Liver (tissue), 8 donors: ENCODE measurements at regions not wholly inside any gene's neighbourhood (a gene's known extent, or its start where the extent isn't known, plus 50 kb on each side); places are given as distances from the start of the nearest gene placed in this dataset.

ENCODE experiments used
- DNase-seq: peaks from one replicate; pipeline ENCODE4 v3.0.0-alpha.2; 2017; ENCODE audit warnings: low spot score
- H3K27ac ChIP-seq, 2 donors: one replicate each; pipeline ENCODE4 v1.7.0; 2013; ENCODE audit warnings: inconsistent platforms in 2 of 2, low read length in 2 of 2, control low read depth in 1 of 2, low read depth in 1 of 2, mild to moderate bottlenecking in 1 of 2
- H3K27me3 ChIP-seq, 4 donors: one replicate each; pipeline versions ENCODE4 v1.6.1 to v1.7.0; 2013; ENCODE audit warnings: low read length in 3 of 4, inconsistent platforms in 1 of 4, mild to moderate bottlenecking in 1 of 4, moderate library complexity in 1 of 4; ENCODE audit not compliant: control insufficient read depth in 4 of 4, insufficient read depth in 4 of 4
- H3K36me3 ChIP-seq, 4 donors: one replicate each; pipeline versions ENCODE4 v1.6.1 to v1.7.0; 2013; ENCODE audit warnings: low read length in 3 of 4, mild to moderate bottlenecking in 3 of 4, low read depth in 1 of 4, moderate library complexity in 1 of 4; ENCODE audit not compliant: control insufficient read depth in 4 of 4, insufficient read depth in 3 of 4
- H3K4me1 ChIP-seq, 4 donors: one replicate each; pipeline versions ENCODE4 v1.6.1 to v1.7.0; 2013; ENCODE audit warnings: low read length in 3 of 4, mild to moderate bottlenecking in 3 of 4, moderate library complexity in 1 of 4; ENCODE audit not compliant: control insufficient read depth in 4 of 4, insufficient read depth in 4 of 4
- H3K4me3 ChIP-seq, 3 donors: one replicate each; pipeline versions ENCODE4 v1.6.1 to v1.7.0; 2013; ENCODE audit warnings: low read length in 3 of 3, control low read depth in 1 of 3, low read depth in 1 of 3, mild to moderate bottlenecking in 1 of 3
- H3K9ac ChIP-seq, 2 donors: one replicate each; pipeline ENCODE4 v1.7.0; 2013; ENCODE audit warnings: low read length in 2 of 2, mild to moderate bottlenecking in 2 of 2, moderate library complexity in 2 of 2, control low read depth in 1 of 2, low read depth in 1 of 2
- H3K9me3 ChIP-seq, 4 donors: one replicate each; pipeline versions ENCODE4 v1.6.1 to v1.7.0; 2013; ENCODE audit warnings: low read length in 3 of 4; ENCODE audit not compliant: control insufficient read depth in 4 of 4
- FOXA1 ChIP-seq: IDR thresholded peaks from 2 replicates; pipeline ENCODE4 v1.6.1; 2016; ENCODE audit warnings: antibody characterized with exemption
- FOXA2 ChIP-seq: IDR thresholded peaks from 2 replicates; pipeline ENCODE4 v1.6.1; 2016; ENCODE audit warnings: antibody characterized with exemption
- GABPA ChIP-seq, 2 donors: IDR thresholded peaks in 1 of 2; conservative IDR thresholded peaks in 1 of 2; 2 replicates each; pipeline ENCODE4 v1.6.1; 2016; ENCODE audit warnings: antibody characterized with exemption in 2 of 2, mild to moderate bottlenecking in 1 of 2, moderate library complexity in 1 of 2
- HNF4A ChIP-seq, 2 donors: conservative IDR thresholded peaks; 2 replicates each; pipeline ENCODE4 v1.6.1; 2016; ENCODE audit warnings: antibody characterized with exemption in 2 of 2, mild to moderate bottlenecking in 2 of 2
- HNF4G ChIP-seq: IDR thresholded peaks from 2 replicates; pipeline ENCODE4 v1.6.1; 2016; ENCODE audit warnings: antibody characterized with exemption
- NR2F2 ChIP-seq: IDR thresholded peaks from 2 replicates; pipeline ENCODE4 v1.6.1; 2016; ENCODE audit warnings: antibody characterized with exemption
- RAD21 ChIP-seq, 2 donors: IDR thresholded peaks; 2 replicates each; pipeline ENCODE4 v1.6.1; 2016; ENCODE audit warnings: antibody characterized with exemption in 2 of 2, mild to moderate bottlenecking in 2 of 2
- RXRA ChIP-seq, 2 donors: IDR thresholded peaks; 2 replicates each; pipeline ENCODE4 v1.6.1; 2017 to 2018; ENCODE audit warnings: antibody characterized with exemption in 2 of 2, mild to moderate bottlenecking in 1 of 2
- SP1 ChIP-seq: IDR thresholded peaks from 2 replicates; pipeline ENCODE4 v1.6.1; 2018; ENCODE audit warnings: antibody characterized with exemption, mild to moderate bottlenecking
- TAF1 ChIP-seq: conservative IDR thresholded peaks from 2 replicates; pipeline ENCODE4 v1.6.1; 2016; ENCODE audit warnings: antibody characterized with exemption, mild to moderate bottlenecking
- YY1 ChIP-seq: IDR thresholded peaks from 2 replicates; pipeline ENCODE4 v1.6.1; 2016; ENCODE audit warnings: antibody characterized with exemption, mild to moderate bottlenecking
- WGBS: extraction: QIAGEN DNeasy Blood & Tissue Kit; methylation state at CpG from one replicate; pipeline ENCODE4 v1.1.7; 2013; 5-methylcytosine and 5-hydroxymethylcytosine counted together
- TF ChIP-seq, protein P1 (sequence below): IDR thresholded peaks from 2 replicates; pipeline ENCODE4 v1.6.1; 2016; ENCODE audit warnings: antibody characterized with exemption
- TF ChIP-seq, protein P2 (sequence below): IDR thresholded peaks from 2 replicates; pipeline ENCODE4 v1.6.1; 2016; ENCODE audit warnings: antibody characterized with exemption
- TF ChIP-seq, protein P3 (sequence below): fragments of 150-350 bp; IDR thresholded peaks from 2 replicates; pipeline ENCODE4 v1.5.1; 2017; ENCODE audit warnings: improper control_type of control experiment, low read depth, low read length; ENCODE audit not compliant: missing input control
- TF ChIP-seq, protein P4 (sequence below): IDR thresholded peaks from 2 replicates; pipeline ENCODE4 v1.6.1; 2016; ENCODE audit warnings: antibody characterized with exemption, mild to moderate bottlenecking
- TF ChIP-seq, protein P5 (sequence below): IDR thresholded peaks from 2 replicates; pipeline ENCODE4 v1.6.1; 2016; ENCODE audit warnings: antibody characterized with exemption
- donor health status: healthy.
- donor health status: healthy.
- donor health status: healthy.
- donor health status: healthy.
- donor health status: healthy.

DNA sequence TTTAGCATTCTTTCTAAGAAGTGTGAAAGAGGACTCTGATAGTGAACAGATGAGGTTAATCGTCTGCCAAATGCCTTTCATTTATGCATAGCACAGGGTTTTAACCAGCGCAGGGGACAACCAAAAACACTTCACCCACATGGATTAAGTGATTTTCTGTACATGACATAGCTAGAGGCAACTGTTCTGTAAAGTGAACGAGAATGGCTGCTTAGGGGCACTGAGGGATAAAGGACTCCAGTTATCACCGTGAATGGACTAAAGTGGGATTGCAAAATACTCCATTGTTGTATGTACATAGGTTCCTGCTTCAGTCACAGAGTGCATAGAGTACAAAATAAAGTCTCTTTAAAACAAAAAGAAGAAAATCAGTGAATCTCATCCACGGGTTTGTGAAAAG, 456.8 kb downstream of the DMAC1 start (continued):
- TF ChIP-seq GABPA (IDR thresholded peaks at IDR 0.05 in 1 of 2, conservative IDR thresholded peaks at IDR 0.05 in 1 of 2) (no peak), RAD21 (IDR thresholded peaks at IDR 0.05) (no peak), TAF1 (no peak), HNF4A (conservative IDR thresholded peaks at IDR 0.05) (no peak)
- TF ChIP-seq, protein P1, sequence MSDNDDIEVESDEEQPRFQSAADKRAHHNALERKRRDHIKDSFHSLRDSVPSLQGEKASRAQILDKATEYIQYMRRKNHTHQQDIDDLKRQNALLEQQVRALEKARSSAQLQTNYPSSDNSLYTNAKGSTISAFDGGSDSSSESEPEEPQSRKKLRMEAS, result no peak

DNA sequence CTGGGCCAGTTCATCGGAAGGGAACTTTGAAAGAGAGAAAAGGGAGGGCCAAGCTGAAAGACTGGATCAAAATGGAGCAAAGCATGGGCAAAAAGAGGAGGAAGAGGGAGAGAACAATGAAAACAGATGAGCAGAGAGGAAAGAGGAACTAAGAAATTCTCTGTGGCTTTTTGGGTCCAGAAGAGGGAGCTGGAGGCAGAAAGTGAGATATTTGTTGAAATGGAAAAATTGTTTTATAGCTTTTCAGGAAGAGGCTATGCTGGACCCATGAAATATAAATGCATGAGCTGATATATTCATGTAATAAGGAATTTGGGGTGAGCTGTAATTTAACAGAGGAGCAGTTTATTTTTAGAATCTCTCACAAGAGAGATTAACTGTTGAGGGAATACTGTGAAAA, 457.3 kb downstream of the DMAC1 start:
- Histone ChIP-seq H3K4me3 (no peak overlapping the region), H3K4me1 (no peaks in the 10 kb centered on the region), H3K9ac (no peak overlapping the region), H3K27ac (no peak overlapping the region), H3K9me3 (no peaks in the 10 kb centered on the region), H3K36me3 (no peaks in the 10 kb centered on the region), H3K27me3 (no peaks in the 10 kb centered on the region)
- no peak for DNase-seq
- WGBS, result 88% methylated on average over 1 of the region's 1 CpG
- no peak for TF ChIP-seq RXRA (IDR thresholded peaks at IDR 0.05)
- TF ChIP-seq, protein P2, sequence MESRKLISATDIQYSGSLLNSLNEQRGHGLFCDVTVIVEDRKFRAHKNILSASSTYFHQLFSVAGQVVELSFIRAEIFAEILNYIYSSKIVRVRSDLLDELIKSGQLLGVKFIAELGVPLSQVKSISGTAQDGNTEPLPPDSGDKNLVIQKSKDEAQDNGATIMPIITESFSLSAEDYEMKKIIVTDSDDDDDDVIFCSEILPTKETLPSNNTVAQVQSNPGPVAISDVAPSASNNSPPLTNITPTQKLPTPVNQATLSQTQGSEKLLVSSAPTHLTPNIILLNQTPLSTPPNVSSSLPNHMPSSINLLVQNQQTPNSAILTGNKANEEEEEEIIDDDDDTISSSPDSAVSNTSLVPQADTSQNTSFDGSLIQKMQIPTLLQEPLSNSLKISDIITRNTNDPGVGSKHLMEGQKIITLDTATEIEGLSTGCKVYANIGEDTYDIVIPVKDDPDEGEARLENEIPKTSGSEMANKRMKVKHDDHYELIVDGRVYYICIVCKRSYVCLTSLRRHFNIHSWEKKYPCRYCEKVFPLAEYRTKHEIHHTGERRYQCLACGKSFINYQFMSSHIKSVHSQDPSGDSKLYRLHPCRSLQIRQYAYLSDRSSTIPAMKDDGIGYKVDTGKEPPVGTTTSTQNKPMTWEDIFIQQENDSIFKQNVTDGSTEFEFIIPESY, result no peak
- TF ChIP-seq, protein P3, sequence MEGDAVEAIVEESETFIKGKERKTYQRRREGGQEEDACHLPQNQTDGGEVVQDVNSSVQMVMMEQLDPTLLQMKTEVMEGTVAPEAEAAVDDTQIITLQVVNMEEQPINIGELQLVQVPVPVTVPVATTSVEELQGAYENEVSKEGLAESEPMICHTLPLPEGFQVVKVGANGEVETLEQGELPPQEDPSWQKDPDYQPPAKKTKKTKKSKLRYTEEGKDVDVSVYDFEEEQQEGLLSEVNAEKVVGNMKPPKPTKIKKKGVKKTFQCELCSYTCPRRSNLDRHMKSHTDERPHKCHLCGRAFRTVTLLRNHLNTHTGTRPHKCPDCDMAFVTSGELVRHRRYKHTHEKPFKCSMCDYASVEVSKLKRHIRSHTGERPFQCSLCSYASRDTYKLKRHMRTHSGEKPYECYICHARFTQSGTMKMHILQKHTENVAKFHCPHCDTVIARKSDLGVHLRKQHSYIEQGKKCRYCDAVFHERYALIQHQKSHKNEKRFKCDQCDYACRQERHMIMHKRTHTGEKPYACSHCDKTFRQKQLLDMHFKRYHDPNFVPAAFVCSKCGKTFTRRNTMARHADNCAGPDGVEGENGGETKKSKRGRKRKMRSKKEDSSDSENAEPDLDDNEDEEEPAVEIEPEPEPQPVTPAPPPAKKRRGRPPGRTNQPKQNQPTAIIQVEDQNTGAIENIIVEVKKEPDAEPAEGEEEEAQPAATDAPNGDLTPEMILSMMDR, result peak; percentile 15
- peak; percentile 57 to 58 for TF ChIP-seq RAD21 (IDR thresholded peaks at IDR 0.05)
- TF ChIP-seq, protein P4, sequence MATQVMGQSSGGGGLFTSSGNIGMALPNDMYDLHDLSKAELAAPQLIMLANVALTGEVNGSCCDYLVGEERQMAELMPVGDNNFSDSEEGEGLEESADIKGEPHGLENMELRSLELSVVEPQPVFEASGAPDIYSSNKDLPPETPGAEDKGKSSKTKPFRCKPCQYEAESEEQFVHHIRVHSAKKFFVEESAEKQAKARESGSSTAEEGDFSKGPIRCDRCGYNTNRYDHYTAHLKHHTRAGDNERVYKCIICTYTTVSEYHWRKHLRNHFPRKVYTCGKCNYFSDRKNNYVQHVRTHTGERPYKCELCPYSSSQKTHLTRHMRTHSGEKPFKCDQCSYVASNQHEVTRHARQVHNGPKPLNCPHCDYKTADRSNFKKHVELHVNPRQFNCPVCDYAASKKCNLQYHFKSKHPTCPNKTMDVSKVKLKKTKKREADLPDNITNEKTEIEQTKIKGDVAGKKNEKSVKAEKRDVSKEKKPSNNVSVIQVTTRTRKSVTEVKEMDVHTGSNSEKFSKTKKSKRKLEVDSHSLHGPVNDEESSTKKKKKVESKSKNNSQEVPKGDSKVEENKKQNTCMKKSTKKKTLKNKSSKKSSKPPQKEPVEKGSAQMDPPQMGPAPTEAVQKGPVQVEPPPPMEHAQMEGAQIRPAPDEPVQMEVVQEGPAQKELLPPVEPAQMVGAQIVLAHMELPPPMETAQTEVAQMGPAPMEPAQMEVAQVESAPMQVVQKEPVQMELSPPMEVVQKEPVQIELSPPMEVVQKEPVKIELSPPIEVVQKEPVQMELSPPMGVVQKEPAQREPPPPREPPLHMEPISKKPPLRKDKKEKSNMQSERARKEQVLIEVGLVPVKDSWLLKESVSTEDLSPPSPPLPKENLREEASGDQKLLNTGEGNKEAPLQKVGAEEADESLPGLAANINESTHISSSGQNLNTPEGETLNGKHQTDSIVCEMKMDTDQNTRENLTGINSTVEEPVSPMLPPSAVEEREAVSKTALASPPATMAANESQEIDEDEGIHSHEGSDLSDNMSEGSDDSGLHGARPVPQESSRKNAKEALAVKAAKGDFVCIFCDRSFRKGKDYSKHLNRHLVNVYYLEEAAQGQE, result peak; percentile 78

DNA sequence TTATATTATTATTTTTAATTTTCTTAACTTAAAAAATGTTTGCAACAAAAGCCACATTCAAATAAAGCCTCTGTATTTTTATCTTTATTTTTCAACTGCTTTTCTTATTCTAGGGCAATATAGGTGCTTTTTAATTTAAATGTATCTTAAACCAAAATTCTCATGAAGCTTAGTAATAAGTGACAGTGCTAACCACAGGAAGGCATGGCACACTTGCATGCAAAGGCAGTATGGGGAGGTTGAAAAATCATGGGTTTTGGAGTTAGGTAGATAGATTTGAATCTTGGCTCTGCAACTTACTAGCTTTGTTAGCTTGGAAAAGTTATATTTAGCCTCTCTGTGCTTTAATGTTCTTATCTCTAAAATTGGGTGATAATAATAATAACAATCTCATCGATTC, 458.0 kb downstream of the DMAC1 start:
- H3K36me3 ChIP-seq, result no peaks in the 10 kb centered on the region
- H3K9me3 ChIP-seq, result no peaks in the 10 kb centered on the region
- H3K4me1 ChIP-seq, result no peaks in the 10 kb centered on the region
- no peak overlapping the region for H3K4me3 ChIP-seq
- 74% methylated on average over 1 of the region's 1 CpG for WGBS
- no peaks in the 10 kb centered on the region for H3K27me3 ChIP-seq
- no peak overlapping the region for H3K9ac ChIP-seq
- DNase-seq, result no peak
- no peak overlapping the region for H3K27ac ChIP-seq
- TF ChIP-seq NR2F2, result no peak
- no peak for TF ChIP-seq FOXA2
- TF ChIP-seq SP1, result no peak
- TF ChIP-seq, protein P2, result no peak
- TF ChIP-seq YY1, result no peak
- no peak for TF ChIP-seq GABPA (IDR thresholded peaks at IDR 0.05 in 1 of 2, conservative IDR thresholded peaks at IDR 0.05 in 1 of 2)
- no peak for TF ChIP-seq RAD21 (IDR thresholded peaks at IDR 0.05)
- TF ChIP-seq HNF4A (conservative IDR thresholded peaks at IDR 0.05), result no peak
- TF ChIP-seq, protein P1, result no peak
- TF ChIP-seq HNF4G, result no peak
- TF ChIP-seq, protein P5, sequence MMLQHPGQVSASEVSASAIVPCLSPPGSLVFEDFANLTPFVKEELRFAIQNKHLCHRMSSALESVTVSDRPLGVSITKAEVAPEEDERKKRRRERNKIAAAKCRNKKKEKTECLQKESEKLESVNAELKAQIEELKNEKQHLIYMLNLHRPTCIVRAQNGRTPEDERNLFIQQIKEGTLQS, result no peak
- TF ChIP-seq RXRA (IDR thresholded peaks at IDR 0.05), result no peak
- no peak for TF ChIP-seq FOXA1
- TF ChIP-seq, protein P4, result no peak
- TF ChIP-seq TAF1, result no peak
